Left renal pelvis (tissue), 4 donors: ENCODE measurements at regions not wholly inside any gene's neighbourhood (a gene's known extent, or its start where the extent isn't known, plus 50 kb on each side); places are given as distances from the start of the nearest gene placed in this dataset.
"Not testable (repeated sequence)": the region's sequence is repeated elsewhere in the genome, so short reads cannot be mapped to it uniquely, and the experiment has no call there.

ENCODE experiments used
- DNase-seq, 4 donors: peaks; one replicate each; pipeline ENCODE4 v3.0.0-alpha.2; 2013; ENCODE audit warnings: low read depth in 4 of 4, low spot score in 3 of 4

DNA sequence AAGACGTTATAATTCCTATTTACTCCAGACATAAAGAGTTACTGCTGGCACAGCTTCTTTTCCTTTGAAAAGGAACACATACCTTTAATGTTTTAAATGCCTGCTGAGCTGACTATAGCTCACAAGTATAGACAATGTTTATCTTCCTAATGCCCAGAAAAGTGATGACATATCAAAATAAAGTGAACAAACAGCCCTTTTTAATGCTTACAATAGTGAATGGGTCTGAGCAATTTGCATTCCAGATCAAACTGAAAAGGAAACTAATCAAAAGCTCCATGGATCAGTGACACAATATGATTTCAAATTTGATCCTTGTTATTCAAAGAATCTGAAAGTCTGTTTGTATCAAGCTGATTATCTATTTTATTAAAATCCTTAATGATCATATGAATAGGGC lies 233.6 kb upstream of the SEMA3E start:
- DNase-seq = no peak

DNA sequence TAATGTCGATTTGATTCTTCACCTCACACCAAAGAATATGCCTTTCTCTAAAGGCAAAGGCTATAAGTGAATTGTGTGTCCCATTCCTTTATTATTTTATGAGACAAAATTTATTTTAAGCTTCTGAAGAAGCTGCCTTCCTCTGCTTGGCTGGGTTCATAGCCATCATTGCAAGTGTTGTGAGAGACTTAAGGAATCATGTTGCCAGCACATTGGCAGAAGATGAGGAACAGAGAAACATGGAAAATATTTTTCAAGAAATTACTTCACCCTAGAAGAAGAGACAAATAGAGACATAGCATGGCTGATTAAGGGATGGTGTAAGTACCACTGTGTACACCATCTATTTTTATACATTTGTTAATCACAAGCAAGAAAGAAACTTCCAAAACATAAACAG lies 230.1 kb upstream of the SEMA3E start:
- DNase-seq = no peak

DNA sequence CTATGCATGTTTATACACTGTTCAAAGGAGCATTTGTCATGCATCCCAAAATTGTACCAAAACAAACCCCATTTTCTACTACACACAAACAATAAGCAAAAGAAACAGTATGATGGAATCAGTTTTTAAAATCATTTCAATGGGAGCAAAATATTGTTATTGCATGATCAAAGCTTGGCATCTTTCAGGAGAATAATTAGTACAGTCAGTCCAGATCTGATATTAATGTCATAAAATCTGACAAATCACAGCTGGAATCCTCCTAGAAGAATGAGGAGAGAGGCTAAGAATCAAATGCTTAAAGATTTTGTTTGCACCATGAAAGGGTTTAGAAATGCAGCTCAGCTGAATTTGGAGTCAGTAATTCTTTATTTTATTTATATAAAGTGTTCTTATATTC lies 229.7 kb upstream of the SEMA3E start:
- DNase-seq = peak in 1 of 4 donors; percentile 11

DNA sequence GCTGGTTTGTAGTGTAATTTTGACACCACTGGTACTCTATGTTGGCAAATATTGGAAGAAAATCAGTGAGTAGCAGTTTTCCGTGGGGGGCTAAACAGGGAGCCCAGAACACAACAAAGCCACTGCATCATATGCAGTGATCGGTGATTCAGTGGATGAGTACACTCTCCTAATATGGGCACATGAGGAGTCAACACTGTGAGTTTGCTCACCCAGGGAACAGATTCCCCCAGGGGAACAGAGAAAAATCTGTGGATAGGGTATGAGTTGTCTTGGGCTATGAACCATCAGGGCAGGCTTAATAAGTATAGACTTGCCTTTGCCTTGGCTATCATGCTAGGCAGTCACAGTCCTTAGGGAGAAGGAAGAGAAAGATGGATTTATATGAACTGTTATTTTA lies 227.7 kb upstream of the SEMA3E start:
- no peak for DNase-seq

DNA sequence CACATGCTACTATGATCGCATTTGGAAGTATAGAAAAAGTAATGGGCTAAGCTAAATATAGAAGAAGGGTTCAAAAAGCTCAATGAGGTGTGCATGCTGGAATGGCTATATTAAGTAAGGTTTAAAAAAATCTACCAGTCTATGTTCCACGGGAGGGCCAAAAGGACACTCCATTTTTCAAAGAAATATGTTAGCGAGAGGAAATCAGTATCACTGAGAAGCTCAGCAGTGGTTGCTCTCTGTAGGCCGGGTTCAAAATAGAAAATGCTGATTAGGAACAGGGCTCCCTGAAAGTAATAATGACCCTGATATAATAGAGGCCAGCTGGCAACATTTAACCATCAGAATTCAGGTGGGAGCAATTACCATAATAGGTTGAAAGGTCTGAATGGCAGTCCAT lies 224.5 kb upstream of the SEMA3E start:
- DNase-seq = no peak

DNA sequence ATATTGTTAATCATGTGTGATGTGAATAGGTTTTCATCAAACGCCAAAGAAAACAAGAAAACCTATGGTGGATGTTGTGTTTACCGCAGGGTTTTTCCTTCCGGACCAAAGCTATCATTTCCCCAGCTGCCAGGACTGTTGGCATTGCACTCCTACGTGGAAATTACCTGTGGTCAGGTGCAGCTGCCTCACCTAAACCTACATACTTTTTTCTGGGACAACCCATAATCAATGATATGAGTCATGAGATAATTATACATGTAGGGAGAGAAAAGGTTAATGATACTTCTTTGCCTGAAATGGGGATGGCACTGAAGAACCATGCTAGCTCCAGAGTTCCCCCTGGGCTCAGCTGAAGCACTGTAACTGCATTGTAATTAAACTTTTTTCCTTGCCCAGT lies 223.6 kb upstream of the SEMA3E start:
- no peak for DNase-seq

DNA sequence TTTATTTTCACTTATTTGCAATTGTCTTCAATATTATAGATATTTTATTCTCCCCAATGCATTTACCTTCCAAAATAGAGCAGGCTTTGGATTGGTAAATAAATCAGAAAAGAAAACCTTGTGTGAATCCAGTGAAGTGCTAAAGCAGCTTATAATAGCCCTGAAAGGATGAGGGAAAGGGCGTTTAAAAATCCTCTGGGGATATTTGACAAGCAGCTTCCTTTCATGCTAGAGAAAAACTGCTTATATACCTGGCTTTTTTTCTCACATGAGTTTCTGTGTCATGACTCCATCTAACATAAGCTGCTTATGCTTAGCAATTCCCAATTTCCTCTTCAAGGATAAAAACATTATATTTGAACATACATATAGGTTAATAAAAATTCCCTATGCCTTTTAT lies 221.6 kb upstream of the SEMA3E start:
- DNase-seq = no peak

DNA sequence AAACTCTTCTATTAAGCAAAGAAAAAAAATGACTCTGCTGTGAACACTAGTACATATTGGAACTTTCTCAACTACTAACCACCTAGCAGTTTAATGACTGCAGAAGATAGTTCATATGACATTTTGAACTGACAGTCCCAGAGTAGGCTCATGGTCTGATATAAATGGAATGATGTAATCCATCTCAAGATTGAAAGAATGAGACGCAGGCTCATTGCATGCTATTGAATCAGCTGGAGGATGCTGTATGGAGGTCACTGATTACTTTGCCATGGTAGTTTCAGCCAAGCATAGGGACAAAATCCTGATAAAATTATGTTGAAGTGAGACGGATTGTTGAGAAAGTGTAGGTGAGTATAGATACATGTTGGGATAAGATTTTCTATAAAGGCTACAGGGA lies 217.6 kb upstream of the SEMA3E start:
- no peak for DNase-seq

DNA sequence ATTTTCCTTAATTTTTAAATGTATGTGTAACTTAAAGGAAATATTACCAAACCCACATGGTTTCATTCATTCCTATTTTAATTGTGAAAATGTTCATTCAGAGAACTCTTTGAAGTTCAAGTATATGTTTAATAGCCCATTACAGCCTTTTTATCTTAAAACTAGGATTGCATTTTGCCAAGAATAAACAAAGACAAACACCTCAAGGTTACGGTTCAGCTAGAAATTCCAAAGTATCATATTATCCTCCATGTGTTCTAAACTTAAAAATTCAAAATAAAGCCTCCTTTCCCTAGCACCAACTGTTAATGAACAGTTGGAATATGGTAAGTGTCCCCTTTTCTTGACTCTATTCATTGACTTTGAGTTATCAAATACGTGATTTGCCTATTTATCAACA lies 215.6 kb upstream of the SEMA3E start:
- no peak for DNase-seq

DNA sequence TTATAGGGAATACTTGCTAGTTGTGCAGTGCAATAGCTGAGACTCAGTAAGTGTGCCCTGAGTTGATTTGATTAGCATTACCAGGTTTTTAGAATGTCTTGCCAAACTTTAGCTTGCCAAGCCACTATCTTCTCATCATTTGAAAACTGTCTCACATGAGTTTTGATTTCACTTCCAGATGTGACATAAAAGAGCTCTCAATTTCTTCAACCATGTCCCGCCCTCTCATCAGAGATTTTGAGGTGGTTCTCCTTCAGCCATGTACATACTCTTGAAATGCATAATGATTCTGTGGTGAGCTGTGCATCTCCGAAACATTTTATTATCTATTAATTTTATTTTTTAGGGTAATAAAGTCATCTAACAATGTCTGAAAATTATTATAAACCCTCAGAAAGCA lies 215.0 kb upstream of the SEMA3E start:
- no peak for DNase-seq

DNA sequence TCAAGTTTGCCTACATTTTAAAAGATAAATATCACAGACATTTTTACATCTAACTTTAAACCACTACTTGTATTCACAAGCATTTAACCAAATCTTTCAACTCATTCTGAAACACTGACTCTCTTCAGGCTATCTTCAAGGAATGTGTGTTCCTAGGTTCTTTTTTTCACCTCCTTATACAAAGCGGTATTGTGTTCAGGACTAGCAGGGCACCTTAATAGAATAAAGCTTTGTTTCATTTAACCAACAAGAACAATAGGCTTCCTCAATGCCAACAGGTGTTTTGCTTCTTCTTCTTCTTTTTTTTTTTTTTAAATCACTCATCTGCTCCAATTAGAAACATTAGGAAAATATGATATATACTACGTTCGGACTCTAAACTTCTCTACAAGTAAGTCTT lies 212.9 kb upstream of the SEMA3E start:
- DNase-seq = no peak

DNA sequence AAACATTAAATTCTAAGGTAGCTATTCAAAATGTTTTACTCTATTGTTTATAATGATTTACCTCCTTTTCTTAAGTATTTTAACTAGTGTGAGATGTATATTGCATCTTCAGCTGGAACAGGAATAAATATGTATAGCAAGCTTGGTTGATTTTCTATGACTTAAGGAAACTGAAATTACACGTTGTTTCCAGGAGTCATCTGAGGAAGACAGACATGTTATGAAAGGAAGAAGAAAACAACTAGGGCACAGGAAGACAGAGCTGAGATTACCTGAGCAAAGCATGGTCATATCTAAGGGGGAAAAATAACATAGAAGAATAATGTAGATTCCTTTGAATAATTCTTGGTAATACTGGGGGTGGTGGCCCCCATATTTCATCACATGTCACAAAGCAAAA lies 210.9 kb upstream of the SEMA3E start:
- DNase-seq = no peak

DNA sequence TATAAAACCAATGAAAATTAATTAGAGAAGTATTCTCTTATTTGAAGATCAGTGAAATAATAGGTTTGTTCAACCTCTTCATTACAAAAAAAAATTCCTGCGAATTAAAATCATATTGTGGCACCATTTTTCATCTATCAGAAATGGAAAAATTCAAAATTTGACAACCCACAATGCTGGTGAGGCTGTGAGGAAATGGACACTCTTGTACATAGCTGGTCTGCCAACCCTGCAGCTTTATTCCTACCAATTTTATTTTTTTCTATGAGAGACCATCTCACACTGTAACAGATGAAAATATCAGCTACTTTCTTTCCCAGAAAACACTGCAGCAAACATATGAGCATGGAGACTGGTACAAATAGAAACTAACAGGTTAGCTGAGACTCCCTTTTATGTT lies 208.8 kb upstream of the SEMA3E start:
- DNase-seq = no peak

DNA sequence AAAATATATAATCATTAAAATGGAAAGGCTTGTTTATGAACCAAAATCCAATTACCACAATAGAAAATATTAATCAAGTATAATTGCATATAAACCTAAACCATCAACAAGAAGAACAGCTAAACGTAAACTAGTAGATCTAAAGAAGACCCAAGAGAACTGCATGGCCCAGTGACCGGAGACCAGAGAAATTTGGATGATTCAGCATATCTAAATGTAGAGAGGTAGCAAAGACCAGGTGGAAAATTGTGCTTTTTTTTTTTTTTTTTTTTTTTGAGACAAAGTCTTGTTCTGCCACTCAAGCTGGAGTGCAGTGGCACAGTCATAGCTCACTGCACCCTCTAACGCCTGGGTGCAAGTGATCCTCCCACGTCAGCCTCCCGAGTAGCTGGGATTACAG lies 207.2 kb upstream of the SEMA3E start:
- DNase-seq = no peak

DNA sequence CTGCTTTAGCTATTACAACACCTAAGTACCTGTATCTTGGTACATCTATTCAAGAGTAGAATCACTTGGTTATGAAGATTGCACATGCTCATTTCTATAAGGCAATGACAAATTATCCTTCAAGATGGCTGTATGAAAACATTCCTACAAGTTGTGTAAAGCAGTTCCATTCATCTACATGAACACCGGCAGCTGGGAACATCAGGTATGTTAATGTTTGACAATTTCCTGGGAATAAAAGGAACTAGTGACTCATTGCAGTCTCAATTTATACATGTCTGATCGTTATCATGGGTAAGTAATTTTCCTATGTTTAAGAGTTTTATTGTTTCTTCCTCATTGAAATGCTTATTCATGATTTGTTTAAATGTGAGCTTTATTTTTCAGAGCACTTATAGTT lies 203.2 kb upstream of the SEMA3E start:
- no peak for DNase-seq

DNA sequence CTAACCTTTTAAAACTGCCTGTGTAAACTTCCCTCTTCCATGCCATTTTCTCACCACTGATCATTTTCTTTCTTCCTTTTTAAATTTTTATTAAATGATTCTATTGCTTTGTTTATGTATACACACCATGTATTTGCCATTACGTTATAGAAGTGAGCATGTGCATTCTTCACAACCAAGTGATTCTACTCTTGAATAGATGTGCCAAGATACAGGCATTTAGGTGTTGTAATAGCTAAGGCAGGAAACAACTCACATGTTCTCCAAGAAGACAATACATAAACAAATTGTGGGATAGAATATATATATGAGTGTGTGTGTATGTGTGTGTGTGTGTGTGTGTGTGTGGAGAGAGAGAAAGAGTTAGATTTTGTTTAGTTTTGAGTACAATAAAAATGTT lies 202.6 kb upstream of the SEMA3E start:
- DNase-seq = no peak

DNA sequence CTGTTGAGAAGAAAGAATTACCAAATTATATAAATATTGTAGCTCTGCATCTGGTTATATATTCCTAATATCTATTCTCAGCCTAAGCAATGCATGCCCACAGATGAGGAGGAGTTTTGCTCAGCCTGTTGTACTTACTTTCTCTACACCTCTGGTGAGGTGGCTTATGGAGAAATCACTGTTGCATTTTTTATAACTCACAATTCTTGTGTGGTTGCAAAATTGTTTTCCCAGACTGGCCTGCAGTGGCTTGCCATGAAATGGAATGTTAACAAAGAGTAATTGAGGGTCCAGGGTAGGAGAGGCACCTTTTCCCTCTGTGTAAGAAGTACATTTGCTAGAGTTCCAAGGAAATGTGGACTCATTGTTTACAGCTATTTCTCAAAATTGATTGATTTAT lies 202.0 kb upstream of the SEMA3E start:
- DNase-seq = no peak

DNA sequence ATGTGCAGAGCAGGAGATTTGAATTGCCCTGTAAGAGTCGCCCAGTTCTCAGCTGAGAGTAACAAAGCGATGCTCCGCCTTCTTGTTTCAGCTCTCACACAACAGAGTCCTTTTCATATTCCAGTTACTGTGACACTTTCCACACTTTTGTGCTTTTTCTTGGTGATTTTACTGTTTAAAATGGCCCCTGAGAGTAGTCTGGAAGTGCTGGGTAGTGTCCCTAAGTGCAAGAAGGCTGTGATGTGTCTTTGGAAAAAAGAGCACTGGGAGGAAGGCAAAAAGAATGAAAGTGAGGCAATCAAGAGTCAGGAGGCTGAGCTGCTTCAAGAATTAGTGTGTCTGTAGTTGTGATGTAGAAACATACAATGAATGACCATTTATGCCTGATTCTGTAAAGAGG lies 201.2 kb upstream of the SEMA3E start:
- DNase-seq = no peak

DNA sequence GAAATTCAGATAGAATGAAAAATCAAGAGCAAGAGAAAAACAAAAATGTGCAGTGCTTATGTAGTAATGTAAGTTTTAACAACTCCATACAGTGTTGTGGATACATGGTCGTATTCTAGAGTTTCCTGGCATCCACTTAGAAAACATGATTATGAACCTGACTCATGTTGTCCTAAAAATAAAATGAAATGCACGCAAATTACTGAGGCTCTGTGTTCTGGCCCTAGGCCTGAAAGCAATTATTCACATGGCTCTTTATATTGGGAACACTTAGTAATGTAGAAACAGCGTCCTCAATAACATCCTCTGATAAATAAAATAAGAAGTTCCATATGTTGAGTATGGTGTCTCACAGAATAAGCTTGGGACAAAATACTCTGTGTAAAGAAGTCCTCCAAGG lies 200.2 kb upstream of the SEMA3E start:
- DNase-seq = no peak

DNA sequence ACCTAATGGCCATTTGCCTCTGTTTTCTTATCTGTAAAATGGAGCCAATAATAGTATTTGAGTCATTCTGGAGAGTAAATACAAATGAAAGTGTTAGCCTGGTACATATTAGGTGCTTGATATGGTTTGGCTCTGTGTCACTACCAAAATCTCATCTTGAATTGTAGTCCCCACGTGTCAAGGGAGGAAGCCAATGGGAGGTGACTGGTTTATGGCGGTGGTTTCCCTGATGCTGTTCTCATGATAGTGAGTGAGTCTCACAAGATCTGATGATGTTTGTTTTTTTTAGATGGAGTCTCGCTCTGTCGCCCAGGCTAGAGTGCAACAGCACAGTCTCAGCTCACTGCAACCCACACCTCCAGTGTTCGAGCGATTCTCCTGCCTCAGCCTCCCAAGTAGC lies 194.0 kb upstream of the SEMA3E start:
- no peak for DNase-seq

DNA sequence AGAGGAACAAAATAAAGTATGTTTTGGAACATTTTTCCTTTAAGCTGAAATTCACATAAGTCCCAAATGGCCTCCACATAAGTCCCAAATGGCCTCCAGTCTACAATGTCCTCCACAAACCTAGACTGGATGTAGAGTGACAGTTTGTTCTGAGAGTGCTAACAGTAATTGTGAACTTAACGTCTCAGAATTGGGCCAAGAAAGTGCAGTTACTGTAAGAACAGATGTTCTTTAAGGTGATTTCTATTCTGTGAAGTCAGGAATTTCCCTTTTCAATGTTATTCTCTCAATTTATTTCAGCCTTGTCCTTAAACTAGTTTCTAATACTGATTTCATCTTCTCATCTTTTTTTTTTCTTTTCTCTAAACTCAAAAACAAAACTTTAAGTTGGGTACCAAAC lies 188.7 kb upstream of the SEMA3E start:
- DNase-seq = no peak

DNA sequence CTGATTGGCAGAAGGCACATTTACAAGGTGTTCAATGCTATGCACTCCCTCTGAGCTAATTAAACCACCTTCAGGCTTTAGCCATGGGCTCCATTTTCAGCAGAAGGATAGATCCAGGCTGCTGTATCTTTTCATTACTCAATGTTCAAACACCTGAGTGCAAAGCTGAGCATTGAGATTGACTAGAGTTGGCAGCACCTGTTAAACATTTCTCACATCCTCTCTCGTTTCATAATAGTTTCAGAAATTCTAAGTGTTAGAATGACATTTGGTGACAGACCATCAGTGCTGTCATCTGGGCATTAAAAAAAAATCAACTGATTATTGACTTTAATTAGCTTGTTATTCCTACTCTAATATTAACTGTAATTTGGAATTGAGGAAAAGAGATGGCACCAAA lies 187.1 kb upstream of the SEMA3E start:
- no peak for DNase-seq

DNA sequence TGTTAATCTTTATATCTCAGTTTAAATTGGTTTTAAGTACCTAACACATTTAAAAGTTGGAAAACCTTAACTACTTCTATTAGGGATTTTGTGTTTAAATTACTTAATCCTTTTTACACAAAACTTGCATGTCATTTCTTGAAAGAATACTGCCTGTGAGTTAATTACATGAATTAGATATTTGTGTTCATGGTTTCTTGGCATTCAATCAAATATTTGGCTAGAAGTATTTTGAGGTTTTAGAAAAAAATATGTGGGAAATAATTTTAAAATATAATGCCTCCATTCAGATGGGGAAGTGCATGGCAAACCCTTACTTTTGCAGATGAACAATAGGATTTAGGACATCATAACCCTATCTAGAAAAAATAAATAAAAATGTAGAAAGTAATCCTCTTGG lies 186.5 kb upstream of the SEMA3E start:
- DNase-seq = no peak

DNA sequence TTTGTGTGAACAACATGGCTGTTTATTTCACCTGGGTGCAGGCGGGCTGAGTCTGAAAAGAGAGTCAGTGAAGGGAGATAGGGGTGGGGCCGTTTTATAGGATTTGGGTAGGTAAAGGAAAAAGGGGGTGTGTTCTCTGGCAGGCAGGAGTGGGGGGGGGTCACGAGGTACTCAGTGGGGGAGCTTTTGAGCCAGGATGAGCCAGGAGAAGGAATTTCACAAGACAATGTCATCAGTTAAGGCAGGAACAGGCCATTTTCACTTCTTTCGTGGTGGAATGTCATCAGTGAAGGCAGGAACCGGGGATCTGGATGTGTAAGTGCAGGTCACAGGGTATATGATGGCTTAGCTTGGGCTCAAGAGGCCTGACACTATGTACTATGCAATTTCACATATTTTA lies 184.8 kb upstream of the SEMA3E start:
- DNase-seq = not testable (repeated sequence)
